Lung (tissue), 11 donors: ENCODE measurements at regions not wholly inside any gene's neighbourhood (a gene's known extent, or its start where the extent isn't known, plus 50 kb on each side); places are given as distances from the start of the nearest gene placed in this dataset.

ENCODE experiments used
- ATAC-seq: fragments of 200-7000 bp; cut with Tn5 transposase; one replicate; pipeline ENCODE4 v1.9.1; 2020; ENCODE audit warnings: moderate number of reproducible peaks; ENCODE audit not compliant: insufficient read depth, low FRiP score
- DNase-seq, 3 donors: peaks; one replicate each; pipeline ENCODE4 v3.0.0-alpha.2; 2013 to 2017
- H3K27ac ChIP-seq, 2 donors: one replicate each; pipeline ENCODE4 v1.5.1; 2013; ENCODE audit warnings: mild to moderate bottlenecking in 2 of 2, moderate library complexity in 2 of 2, control low read depth in 1 of 2, inconsistent platforms in 1 of 2, low read depth in 1 of 2, low read length in 1 of 2
- H3K27me3 ChIP-seq, 3 donors: one replicate each; pipeline ENCODE4 v1.5.1; 2013; ENCODE audit warnings: low read length in 2 of 3; ENCODE audit not compliant: control insufficient read depth in 3 of 3, insufficient read depth in 3 of 3
- H3K36me3 ChIP-seq, 4 donors: one replicate each; pipeline ENCODE4 v1.5.1; 2013; ENCODE audit warnings: low read length in 4 of 4, mild to moderate bottlenecking in 1 of 4, moderate library complexity in 1 of 4; ENCODE audit not compliant: control insufficient read depth in 4 of 4, insufficient read depth in 4 of 4
- H3K4me1 ChIP-seq, 5 donors: one replicate each; pipeline ENCODE4 v1.5.1; 2013; ENCODE audit warnings: low read length in 5 of 5, mild to moderate bottlenecking in 2 of 5, moderate library complexity in 1 of 5; ENCODE audit not compliant: control insufficient read depth in 5 of 5, insufficient read depth in 5 of 5
- H3K4me3 ChIP-seq: one replicate; pipeline ENCODE4 v1.5.1; 2013; ENCODE audit warnings: mild to moderate bottlenecking, control low read depth, moderate library complexity
- H3K9ac ChIP-seq, 2 donors: one replicate each; pipeline ENCODE4 v1.5.1; 2013; ENCODE audit warnings: low read length in 2 of 2, control low read depth in 1 of 2; ENCODE audit not compliant: insufficient read depth in 1 of 2
- H3K9me3 ChIP-seq, 4 donors: one replicate each; pipeline ENCODE4 v1.5.1; 2013; ENCODE audit warnings: low read length in 3 of 4, mild to moderate bottlenecking in 1 of 4, moderate library complexity in 1 of 4; ENCODE audit not compliant: control insufficient read depth in 4 of 4, insufficient read depth in 3 of 4
- WGBS, 2 donors: extraction: QIAGEN DNeasy Blood & Tissue Kit; methylation state at CpG; one replicate each; pipeline ENCODE4 v1.1.7; 2013; 5-methylcytosine and 5-hydroxymethylcytosine counted together
- TF ChIP-seq, protein P1 (sequence below): IDR thresholded peaks from 2 replicates; pipeline ENCODE4 v1.5.1; 2012; ENCODE audit warnings: mild to moderate bottlenecking; ENCODE audit errors: control extremely low read depth, extremely low read depth
- donor health status: control.
- donor health status: control.
- donor health status: Bipolar disorder and iron deficiency.
- donor health status: healthy.
- donor health status: DM: yes; HTN: yes; CAD: no.

DNA sequence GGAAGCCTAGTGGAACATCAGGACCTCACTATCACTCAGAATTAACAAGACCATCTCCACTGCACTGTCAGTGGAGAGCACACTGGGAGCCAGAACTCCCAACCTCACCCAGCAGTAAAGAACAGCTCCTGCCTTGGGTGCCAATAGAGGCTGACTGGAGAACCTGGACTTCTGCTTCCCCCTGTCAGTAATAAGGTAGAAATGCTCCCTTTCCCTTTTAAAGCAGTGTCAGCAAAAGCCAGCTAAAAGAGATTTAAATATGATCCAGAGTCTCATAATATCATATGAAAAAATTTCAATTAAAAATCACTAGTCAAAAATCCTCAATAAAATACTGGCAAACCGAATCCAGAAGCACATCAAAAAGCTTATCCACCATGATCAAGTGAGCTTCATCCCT lies 82.8 kb downstream of the SPATA19 start:
- H3K9ac ChIP-seq = no peak overlapping the region
- peaks cover 0 to 7% (median 4%) of the 10 kb centered on the region in 4 donors for H3K9me3 ChIP-seq
- ATAC-seq (no peak), DNase-seq (no peak)
- no peaks in the 10 kb centered on the region for H3K36me3 ChIP-seq
- no peaks in the 10 kb centered on the region for H3K4me1 ChIP-seq
- no peak overlapping the region for H3K4me3 ChIP-seq
- H3K27ac ChIP-seq = no peak overlapping the region
- no peaks in the 10 kb centered on the region for H3K27me3 ChIP-seq
- 61 to 71% methylated on average over 1 of the region's 1 CpG for WGBS, 2 donors
- TF ChIP-seq, protein P1, sequence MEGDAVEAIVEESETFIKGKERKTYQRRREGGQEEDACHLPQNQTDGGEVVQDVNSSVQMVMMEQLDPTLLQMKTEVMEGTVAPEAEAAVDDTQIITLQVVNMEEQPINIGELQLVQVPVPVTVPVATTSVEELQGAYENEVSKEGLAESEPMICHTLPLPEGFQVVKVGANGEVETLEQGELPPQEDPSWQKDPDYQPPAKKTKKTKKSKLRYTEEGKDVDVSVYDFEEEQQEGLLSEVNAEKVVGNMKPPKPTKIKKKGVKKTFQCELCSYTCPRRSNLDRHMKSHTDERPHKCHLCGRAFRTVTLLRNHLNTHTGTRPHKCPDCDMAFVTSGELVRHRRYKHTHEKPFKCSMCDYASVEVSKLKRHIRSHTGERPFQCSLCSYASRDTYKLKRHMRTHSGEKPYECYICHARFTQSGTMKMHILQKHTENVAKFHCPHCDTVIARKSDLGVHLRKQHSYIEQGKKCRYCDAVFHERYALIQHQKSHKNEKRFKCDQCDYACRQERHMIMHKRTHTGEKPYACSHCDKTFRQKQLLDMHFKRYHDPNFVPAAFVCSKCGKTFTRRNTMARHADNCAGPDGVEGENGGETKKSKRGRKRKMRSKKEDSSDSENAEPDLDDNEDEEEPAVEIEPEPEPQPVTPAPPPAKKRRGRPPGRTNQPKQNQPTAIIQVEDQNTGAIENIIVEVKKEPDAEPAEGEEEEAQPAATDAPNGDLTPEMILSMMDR = no peak

DNA sequence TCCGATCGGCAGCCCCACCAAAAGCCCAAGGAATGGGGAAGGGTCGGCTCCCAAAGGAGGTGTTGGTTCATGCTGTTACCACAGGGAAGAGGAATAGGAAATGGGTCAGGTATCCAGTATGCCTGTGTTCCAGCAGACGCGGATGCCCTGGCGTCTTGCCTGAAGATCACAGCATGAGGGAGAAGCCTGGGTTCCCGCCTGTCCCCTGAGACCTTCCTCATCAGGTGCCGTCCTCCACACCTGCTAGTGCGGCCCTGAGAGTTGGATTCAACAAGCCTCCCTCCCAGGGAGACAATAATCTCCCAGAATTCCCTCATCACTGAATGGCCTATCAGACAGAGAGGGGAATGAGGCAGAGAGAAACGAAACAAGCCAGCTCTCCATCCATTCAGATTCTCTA lies 92.2 kb downstream of the SPATA19 start:
- H3K4me3 ChIP-seq = no peak overlapping the region
- DNase-seq (no peak), ATAC-seq (no peak)
- H3K4me1 ChIP-seq = no peaks in the 10 kb centered on the region
- TF ChIP-seq, protein P1 = no peak
- no peaks in the 10 kb centered on the region for H3K36me3 ChIP-seq
- peaks cover 0 to 7% (median 0%) of the 10 kb centered on the region in 4 donors for H3K9me3 ChIP-seq
- WGBS, 2 donors = 77 to 86% methylated on average over 10 of the region's 10 CpGs
- H3K9ac ChIP-seq = no peak overlapping the region
- H3K27me3 ChIP-seq = peaks cover 0 to 2% (median 0%) of the 10 kb centered on the region in 3 donors
- no peak overlapping the region for H3K27ac ChIP-seq

DNA sequence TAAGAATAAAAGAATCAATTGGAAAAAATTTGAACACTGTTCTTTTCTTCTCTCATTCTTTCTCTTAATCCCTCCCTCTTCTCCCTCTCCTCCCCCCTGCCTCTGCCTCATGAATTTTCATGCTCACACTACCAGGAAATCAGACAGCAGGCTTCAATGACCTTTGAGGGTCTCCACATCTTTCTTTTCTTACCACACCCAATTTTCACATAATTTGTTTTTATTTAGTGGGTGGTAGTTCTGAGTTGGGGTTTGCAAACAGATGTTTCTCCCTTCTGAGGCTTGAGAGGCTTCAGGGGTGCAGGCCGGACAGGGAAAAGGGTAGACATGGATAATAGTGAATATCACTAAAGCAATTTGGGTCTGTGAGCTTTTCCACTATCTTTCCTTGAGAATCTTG lies 95.5 kb downstream of the SPATA19 start:
- no peak overlapping the region for H3K27ac ChIP-seq
- ATAC-seq (no peak), DNase-seq (peak; percentile 16 to 75 (median 72))
- H3K9ac ChIP-seq = no peak overlapping the region
- no peaks in the 10 kb centered on the region for H3K36me3 ChIP-seq
- peaks cover 0 to 6% (median 0%) of the 10 kb centered on the region in 4 donors for H3K9me3 ChIP-seq
- peaks cover 0 to 7% (median 3%) of the 10 kb centered on the region in 3 donors for H3K27me3 ChIP-seq
- no peak overlapping the region for H3K4me3 ChIP-seq
- WGBS, 2 donors = 75 to 92% methylated on average over 1 of the region's 1 CpG
- TF ChIP-seq, protein P1 = no peak
- no peaks in the 10 kb centered on the region for H3K4me1 ChIP-seq

DNA sequence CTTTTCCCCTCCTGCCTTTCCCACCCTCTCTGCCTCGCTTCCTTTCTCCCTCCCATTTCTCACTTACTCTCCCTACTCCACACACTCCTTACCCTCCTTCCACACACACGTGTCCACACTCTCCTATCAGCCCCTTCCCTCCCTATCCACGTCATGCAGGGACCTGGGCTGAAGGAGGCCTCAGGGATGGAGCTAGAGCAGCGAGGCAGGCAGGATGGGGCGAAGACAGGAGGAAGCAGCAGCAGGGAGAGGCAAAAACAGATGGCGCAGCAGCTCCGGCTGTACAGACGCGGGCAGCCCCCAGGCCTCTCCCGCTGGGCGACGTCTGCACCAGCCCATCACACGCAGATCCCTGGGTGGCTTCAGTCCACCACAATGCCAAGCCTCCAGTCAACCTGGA lies 97.9 kb downstream of the SPATA19 start:
- ATAC-seq = no peak
- no peak overlapping the region for H3K27ac ChIP-seq
- TF ChIP-seq, protein P1 = no peak
- no peak overlapping the region for H3K9ac ChIP-seq
- no peaks in the 10 kb centered on the region for H3K4me1 ChIP-seq
- H3K36me3 ChIP-seq = no peaks in the 10 kb centered on the region
- peaks cover 0 to 6% (median 0%) of the 10 kb centered on the region in 4 donors for H3K9me3 ChIP-seq
- DNase-seq = no peak
- no peak overlapping the region for H3K4me3 ChIP-seq
- WGBS, 2 donors = 78 to 85% methylated on average over 13 of the region's 13 CpGs
- peaks cover 0 to 7% (median 3%) of the 10 kb centered on the region in 3 donors for H3K27me3 ChIP-seq
